B cell (primary cell): ENCODE measurements at regions not wholly inside any gene's neighbourhood (a gene's known extent, or its start where the extent isn't known, plus 50 kb on each side); places are given as distances from the start of the nearest gene placed in this dataset.

Experiments
- EZH2 ChIP-seq: IDR thresholded peaks from 2 replicates; pipeline ENCODE4 v1.6.1; 2012; ENCODE audit warnings: borderline replicate concordance, low read depth, mild to moderate bottlenecking, moderate library complexity, low read length; ENCODE audit not compliant: insufficient read depth, poor library complexity, severe bottlenecking
- TF ChIP-seq, protein P1 (sequence below): fragments of 200-600 bp; IDR thresholded peaks from one replicate; pipeline ENCODE4 v1.8.0; 2022; ENCODE audit warnings: antibody characterized with exemption, mild to moderate bottlenecking

DNA sequence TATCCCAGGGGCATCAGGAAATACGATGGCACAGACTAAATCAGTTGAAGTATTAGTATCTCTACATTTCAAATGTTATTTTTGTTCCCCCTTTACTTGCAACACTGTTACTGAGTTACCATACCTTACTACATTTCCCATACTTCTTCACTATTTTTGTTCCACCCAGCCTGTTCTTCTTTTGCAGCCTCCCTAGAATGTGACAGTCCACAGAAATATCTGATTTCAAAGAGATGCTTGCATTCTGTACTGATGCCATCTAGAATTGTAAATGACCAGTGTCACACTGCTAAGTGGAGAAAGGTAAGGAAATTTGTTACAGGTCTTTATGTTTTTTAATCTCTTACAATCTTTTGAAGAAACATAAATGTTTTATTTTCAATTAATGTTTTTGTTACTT is 279.9 kb downstream of the CCER1 start:
- TF ChIP-seq EZH2: no peak
- TF ChIP-seq, protein P1, sequence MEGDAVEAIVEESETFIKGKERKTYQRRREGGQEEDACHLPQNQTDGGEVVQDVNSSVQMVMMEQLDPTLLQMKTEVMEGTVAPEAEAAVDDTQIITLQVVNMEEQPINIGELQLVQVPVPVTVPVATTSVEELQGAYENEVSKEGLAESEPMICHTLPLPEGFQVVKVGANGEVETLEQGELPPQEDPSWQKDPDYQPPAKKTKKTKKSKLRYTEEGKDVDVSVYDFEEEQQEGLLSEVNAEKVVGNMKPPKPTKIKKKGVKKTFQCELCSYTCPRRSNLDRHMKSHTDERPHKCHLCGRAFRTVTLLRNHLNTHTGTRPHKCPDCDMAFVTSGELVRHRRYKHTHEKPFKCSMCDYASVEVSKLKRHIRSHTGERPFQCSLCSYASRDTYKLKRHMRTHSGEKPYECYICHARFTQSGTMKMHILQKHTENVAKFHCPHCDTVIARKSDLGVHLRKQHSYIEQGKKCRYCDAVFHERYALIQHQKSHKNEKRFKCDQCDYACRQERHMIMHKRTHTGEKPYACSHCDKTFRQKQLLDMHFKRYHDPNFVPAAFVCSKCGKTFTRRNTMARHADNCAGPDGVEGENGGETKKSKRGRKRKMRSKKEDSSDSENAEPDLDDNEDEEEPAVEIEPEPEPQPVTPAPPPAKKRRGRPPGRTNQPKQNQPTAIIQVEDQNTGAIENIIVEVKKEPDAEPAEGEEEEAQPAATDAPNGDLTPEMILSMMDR: no peak
